ENCODE measurements at regions not wholly inside any gene's neighbourhood (a gene's known extent, or its start where the extent isn't known, plus 50 kb on each side); places are given as distances from the start of the nearest gene placed in this dataset.
A peak's percentile ranks its signal among the peaks of the same experiment; 100 is the strongest.

DNA sequence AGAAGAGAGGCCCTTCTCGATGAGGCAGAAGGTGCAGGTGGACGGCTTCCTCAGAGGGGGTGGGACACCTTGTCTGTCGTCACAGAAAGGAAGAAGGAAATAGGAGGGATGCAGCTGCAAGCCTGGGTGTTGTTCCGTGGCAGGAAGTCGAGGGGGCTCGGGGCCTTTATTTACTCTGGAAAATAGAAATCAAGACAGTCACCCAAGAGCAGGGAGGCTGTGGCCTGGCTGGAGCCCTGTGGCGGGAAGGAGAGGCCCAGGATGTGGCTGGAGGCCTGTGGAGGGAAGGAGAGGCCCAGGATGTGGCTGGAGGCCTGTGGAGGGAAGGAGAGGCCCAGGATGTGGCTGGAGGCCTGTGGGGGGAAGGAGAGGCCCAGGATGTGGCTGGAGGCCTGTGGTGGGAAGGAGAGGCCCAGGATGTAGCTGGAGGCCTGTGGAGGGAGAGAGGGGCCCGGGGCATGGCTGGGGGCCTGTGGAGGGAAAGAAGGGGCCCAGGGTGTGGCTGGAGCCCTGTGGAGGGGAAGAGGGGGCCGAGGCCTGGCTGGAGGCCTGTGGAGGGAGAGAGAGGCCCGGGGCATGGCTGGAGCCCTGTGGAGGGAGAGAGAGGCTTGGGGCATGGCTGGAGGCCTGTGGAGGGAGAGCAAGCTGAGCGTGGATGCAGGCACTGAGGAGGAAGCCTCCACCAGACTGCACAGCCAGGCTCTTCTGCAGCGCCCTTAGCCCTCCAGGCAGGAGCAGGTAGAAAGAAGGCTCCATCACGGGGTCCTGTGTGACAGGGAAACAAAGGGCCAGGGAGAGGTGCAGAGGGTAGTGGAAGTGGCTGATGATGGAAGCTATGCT, 97.3 kb upstream of the SFMBT2 start:
- DNase-seq = no peak

DNA sequence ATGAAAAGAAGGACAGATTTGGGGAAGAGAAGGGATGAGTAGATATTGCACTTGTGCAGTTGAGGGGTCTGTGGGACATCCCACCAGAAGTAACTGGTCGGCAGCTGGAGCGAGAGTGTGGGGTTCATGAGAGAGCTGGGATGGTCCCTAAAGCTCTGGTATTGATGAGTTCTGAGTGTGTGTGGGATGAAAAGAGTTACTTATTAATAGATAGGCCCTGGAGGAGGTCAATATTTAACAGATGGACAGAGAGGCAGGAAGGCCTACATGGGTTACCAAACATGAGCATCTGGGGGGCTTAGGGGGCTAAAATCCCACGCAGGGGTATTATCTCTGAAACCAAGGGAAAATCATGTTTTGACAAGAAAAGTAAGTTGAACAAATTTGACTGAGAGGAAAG, 95.7 kb upstream of the SFMBT2 start:
- no peak for DNase-seq

DNA sequence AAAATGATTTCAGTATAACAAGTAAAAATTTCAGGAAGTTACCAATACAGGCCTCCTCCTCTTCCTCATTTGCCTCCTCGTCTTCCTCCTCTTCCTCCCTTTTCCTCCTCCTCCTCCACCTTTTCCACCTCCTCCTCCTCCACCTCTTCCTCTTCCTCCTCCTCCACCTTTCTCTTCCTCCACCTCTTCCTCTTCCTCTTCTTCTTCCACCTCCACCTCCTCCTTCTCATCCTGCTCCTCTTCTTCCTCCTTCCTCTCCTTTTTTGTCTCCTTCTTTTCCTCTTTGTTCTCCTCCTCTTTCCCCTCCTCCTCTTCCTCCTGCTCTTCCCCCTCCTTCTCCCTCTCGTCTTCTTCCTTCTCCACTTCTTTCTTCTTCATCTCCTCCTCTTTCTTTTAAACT, 94.4 kb upstream of the SFMBT2 start:
- DNase-seq = no peak

DNA sequence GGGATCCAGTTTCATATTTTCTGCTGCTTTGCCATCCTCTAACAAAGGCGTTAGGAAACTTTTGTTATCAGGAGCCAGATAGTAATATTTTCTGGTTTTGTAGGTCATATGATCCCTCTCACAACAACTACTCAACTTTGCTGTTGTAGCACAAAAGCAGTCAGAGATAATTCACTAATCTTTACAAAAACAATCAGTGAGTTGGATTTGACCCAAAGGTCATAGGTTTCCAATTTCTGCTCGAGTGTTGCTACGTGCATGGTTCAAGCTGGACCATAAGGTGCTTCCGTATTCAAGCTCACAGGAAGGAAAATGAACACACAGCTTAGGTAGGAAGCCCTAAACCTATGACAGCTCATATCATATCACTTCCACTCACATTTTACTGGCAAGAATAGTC, 92.4 kb upstream of the SFMBT2 start:
- no peak for DNase-seq

DNA sequence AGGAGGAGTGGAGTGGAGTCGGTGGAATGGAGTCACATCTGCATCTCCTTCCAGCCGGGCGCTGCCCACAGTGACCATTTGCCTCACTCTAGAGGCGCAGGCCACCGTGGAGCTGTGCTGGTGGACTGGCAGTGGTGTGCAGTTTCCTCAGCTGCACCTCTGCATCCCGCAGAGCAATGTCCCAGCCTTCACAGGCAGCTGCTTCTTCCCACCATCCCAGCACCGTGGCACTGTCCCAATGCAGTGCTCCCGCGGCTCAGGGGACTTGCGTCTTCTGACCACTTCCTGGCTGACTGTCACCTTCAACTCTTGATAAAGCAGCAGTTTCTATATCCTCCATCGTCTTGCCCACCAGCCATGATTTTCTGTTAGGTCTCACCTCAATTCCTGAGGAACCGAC, 90.3 kb upstream of the SFMBT2 start:
- no peak for DNase-seq

- no peak for DNase-seq
Measured at GRCh38 chr10:7498111-7498510, 87.3 kb upstream of the SFMBT2 start.

GRCh38 chr10:7493996-7494395, 83.2 kb upstream of the SFMBT2 start:
- DNase-seq = no peak

GRCh38 chr10:7492660-7493046, 81.8 kb upstream of the SFMBT2 start:
- no peak for DNase-seq

- DNase-seq = no peak
Measured at GRCh38 chr10:7491949-7492659, 81.3 kb upstream of the SFMBT2 start.

DNA sequence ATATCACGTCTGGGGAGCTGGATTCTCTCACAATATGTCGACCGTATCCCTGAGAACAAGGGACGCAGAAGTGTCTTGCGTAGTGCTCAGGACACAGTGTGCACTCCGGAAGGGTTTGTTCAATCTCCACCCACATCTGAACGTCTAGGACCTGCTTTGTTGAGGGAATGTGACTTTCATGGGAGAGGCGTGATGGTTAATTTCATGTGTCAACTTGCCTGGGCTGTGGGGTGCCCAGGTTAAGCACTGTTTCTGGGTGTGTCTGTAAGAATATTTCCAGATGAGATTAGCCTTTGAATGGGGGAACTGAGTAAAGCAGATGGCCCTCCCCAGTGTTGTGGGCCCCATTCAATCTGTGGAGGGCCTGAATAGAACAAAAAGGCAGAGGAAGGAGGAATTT, 80.4 kb upstream of the SFMBT2 start:
- no peak for DNase-seq

GRCh38 chr10:7488418-7488829, 77.6 kb upstream of the SFMBT2 start:
- no peak for DNase-seq

DNA sequence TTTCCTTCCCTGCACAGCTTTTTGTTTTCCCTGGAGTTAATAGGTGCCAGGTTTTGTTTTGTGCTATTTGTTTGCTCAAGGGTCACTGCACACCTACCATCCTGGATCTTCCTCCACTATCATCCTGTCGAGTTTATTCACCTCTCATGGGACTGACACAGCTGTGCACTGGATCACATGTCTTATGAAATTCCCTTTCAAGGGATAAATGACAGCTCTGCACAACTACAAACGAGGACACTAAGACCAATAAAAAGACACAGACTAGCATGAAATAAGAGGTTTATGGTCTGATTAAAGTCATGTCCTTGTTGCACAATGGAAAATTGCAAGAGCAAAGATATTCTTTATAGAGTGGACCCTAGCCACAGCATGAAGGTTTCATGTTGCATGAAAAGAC, 76.7 kb upstream of the SFMBT2 start:
- DNase-seq = no peak

GRCh38 chr10:7486528-7486927, 75.7 kb upstream of the SFMBT2 start:
- DNase-seq = no peak

DNA sequence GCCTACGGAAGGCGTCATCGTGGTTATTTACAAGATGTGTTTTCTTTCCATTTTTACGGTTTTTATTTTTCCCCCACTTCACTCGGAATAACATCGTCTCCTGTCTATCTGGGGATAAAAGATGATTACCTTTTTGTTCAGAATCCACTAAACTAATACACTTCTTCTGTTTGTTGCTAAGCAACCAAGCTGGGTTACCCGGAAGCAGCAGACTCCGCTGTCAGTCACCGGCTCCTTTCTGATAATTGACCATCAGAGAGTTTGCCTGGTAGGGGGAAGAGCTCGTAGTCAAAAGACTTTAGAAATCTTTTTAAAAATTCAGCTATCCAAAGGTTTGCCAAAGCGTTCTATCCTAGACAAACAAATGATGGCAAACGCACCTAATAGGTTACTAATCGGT, 75.0 kb upstream of the SFMBT2 start:
- no peak for DNase-seq

DNA sequence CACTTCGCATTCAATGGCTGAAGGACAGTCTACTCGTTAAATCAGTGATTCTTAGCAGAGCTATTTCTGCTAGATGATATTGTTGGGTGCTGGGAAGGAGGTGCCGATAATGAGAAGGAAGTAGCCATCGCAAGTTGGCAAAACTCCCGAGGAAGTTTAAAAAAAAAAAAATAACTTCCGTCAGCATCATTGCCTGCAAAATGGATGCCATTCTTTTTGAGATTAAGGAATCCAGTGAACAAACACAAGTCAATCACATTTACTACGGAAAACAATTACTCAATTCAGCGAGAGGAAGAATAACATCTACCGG, 74.4 kb upstream of the SFMBT2 start:
- no peak for DNase-seq

GRCh38 chr10:7484456-7485243, 73.8 kb upstream of the SFMBT2 start:
- peak; percentile 15 for DNase-seq

- no peak for DNase-seq
Measured at GRCh38 chr10:7483848-7484247, 73.0 kb upstream of the SFMBT2 start.

- no peak for DNase-seq
Measured at GRCh38 chr10:7482992-7483391, 72.2 kb upstream of the SFMBT2 start.

- no peak for DNase-seq
Measured at GRCh38 chr10:7481368-7481765, 70.5 kb upstream of the SFMBT2 start.

- DNase-seq = no peak
Measured at GRCh38 chr10:7480742-7481367, 70.0 kb upstream of the SFMBT2 start.

GRCh38 chr10:7479861-7480598, 69.2 kb upstream of the SFMBT2 start:
- DNase-seq = no peak

DNA sequence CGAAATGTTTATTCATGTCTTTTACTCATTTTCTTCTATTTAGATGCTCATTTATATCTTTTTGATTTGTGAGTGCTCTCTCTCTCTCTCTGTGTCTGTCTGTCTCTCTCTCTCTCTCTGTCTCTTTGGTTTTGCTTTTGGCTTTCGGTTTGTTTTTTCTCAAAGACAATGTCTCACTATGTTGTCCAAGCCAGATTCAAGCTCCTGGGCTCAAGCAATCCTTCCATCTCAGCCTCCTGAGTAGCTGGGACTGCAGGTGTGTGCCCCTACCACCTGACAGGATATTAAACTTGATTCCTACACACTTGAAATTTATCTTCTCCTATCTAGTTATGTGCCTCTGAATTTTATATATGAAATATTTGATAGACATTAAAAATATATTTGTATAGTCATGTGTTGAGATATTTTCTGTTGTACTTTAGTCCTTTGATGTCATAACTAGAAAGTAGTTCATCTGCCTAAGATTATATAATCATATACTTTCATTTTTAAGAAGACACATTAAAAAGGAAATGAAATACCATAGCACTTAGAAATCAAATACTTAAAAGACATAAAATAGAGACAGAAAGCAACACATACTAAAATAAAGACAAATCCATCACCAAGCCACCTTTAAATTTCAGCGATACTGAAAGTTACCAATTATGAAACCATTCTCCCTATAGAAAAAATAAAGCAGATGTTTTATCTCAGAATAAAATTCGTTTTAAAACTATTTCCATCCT, 68.1 kb upstream of the SFMBT2 start:
- DNase-seq = no peak

Measured in hematopoietic multipotent progenitor cell treated with erythropoietin and hydrocortisone succinate and interleukin-3 and kit ligand, for 6 days (in vitro differentiated cells).